Astrocyte (in vitro differentiated cells and primary cell): ENCODE measurements at regions not wholly inside any gene's neighbourhood (a gene's known extent, or its start where the extent isn't known, plus 50 kb on each side); places are given as distances from the start of the nearest gene placed in this dataset.

Experiments
- CTCF ChIP-seq: IDR thresholded peaks from 2 replicates; pipeline ENCODE4 v1.5.1; 2011; ENCODE audit warnings: low read depth, mild to moderate bottlenecking, inconsistent platforms, low read length, moderate library complexity; ENCODE audit not compliant: insufficient read depth
- EZH2 ChIP-seq: IDR thresholded peaks from 2 replicates; pipeline ENCODE4 v1.6.1; 2012; ENCODE audit warnings: mild to moderate bottlenecking, low read length, inconsistent platforms; ENCODE audit not compliant: insufficient read depth

DNA sequence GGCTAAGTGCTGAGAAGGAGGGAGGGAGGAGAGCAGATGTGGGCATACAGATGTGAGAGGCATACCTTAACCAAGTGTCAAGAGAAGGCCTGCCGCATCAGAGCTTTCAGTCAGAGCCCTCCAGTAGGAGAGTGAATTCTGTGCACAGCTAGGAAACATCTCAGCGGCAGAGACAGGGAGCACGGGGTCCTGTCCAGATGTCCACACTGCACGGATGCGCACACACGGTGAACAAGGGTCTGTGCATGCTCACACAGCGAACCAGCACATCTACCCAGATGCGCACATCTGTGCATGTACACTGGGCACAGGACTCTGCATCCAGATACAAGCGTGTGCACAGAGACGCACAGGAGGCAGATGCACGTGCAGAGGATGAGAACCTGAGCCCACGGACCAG, 778.0 kb downstream of the BRD1 start:
- no peak for TF ChIP-seq CTCF
- no peak for TF ChIP-seq EZH2
